GM06990 (cell line): ENCODE measurements at regions not wholly inside any gene's neighbourhood (a gene's known extent, or its start where the extent isn't known, plus 50 kb on each side); places are given as distances from the start of the nearest gene placed in this dataset.

Source experiments
- DNase-seq: peaks from one replicate; pipeline ENCODE4 v3.0.0-alpha.2; 2011; ENCODE audit not compliant: insufficient read length; ENCODE audit errors: extremely low read depth
- H3K27me3 ChIP-seq: replicated peaks from 2 replicates; pipeline ENCODE4 v1.6.0; 2011; ENCODE audit warnings: low read length; ENCODE audit not compliant: control insufficient read depth, insufficient read depth
- H3K36me3 ChIP-seq: 2 replicates; pipeline ENCODE4 v1.5.1; 2011; ENCODE audit warnings: low read length; ENCODE audit not compliant: control insufficient read depth, insufficient read depth
- H3K4me3 ChIP-seq: replicated peaks from 2 replicates; pipeline ENCODE4 v1.5.1; 2011; ENCODE audit warnings: low read depth, mild to moderate bottlenecking, control low read depth, low read length
- TF ChIP-seq, protein P1 (sequence below): IDR thresholded peaks from 2 replicates; pipeline ENCODE4 v1.5.1; 2011; ENCODE audit warnings: low read length, control low read depth, mild to moderate bottlenecking, inconsistent platforms; ENCODE audit not compliant: insufficient read depth, poor library complexity, severe bottlenecking

DNA sequence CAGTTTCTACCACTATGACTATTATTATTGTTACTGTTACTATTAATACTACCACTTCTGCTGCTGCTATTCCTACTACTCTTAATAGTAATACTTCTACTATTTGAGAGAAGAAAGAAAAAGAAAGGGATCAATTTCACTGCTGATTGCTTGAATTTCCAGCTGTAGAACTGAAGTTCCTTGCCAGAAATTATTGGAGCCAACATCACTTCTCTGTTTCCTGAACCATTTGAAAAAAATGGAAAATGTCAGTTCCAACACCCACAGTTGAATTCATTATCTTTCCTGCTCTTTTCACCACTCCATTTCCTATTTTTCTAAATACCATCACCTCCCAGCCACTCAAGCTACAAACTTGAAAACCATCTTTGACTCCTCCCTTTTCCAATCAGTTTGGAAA is 54.1 kb upstream of the PIK3C2G start:
- no peaks in the 10 kb centered on the region for H3K36me3 ChIP-seq
- H3K27me3 ChIP-seq = no peaks in the 10 kb centered on the region
- no peak overlapping the region for H3K4me3 ChIP-seq
- TF ChIP-seq, protein P1, sequence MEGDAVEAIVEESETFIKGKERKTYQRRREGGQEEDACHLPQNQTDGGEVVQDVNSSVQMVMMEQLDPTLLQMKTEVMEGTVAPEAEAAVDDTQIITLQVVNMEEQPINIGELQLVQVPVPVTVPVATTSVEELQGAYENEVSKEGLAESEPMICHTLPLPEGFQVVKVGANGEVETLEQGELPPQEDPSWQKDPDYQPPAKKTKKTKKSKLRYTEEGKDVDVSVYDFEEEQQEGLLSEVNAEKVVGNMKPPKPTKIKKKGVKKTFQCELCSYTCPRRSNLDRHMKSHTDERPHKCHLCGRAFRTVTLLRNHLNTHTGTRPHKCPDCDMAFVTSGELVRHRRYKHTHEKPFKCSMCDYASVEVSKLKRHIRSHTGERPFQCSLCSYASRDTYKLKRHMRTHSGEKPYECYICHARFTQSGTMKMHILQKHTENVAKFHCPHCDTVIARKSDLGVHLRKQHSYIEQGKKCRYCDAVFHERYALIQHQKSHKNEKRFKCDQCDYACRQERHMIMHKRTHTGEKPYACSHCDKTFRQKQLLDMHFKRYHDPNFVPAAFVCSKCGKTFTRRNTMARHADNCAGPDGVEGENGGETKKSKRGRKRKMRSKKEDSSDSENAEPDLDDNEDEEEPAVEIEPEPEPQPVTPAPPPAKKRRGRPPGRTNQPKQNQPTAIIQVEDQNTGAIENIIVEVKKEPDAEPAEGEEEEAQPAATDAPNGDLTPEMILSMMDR = no peak
- no peak for DNase-seq

DNA sequence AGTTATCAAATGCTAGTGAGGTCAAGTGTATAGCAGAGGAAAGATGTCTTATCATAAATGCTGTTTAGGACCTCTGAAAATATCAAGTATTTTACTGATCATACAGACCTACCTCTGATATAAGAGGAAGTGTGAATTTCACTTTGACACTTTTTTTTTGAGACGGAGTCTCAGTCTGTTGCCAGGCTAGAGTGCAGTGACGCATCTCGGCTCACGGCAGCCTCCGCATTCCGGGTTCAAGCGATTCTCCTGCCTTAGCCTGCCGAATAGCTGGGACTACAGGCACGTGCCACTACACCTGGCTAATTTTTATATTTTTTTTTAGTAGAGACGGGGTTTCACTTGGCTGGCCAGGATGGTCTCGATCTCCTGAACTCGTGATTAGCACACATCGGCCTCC is 55.1 kb upstream of the PIK3C2G start:
- no peaks in the 10 kb centered on the region for H3K36me3 ChIP-seq
- TF ChIP-seq, protein P1 = no peak
- no peak overlapping the region for H3K4me3 ChIP-seq
- no peak for DNase-seq
- no peaks in the 10 kb centered on the region for H3K27me3 ChIP-seq

DNA sequence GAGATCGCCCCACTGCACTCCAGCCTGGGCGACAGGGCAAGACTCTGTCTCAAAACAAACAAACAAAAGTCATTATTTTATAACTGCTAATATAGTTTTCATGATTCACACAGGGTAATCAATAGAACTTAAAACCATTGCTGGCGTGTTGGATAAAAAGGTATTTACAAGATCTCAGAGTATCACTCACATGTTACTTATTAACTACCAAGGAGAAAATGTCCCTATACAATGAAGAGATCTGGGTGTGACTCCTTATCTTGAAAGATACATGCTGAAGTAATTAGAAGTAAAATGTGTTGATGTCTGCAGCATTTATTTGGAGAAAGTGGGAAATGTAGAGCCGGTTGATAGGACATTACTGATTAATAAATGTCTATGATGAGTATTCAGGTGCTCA is 57.3 kb upstream of the PIK3C2G start:
- H3K4me3 ChIP-seq = no peak overlapping the region
- no peak for DNase-seq
- H3K27me3 ChIP-seq = no peaks in the 10 kb centered on the region
- TF ChIP-seq, protein P1 = no peak
- no peaks in the 10 kb centered on the region for H3K36me3 ChIP-seq

DNA sequence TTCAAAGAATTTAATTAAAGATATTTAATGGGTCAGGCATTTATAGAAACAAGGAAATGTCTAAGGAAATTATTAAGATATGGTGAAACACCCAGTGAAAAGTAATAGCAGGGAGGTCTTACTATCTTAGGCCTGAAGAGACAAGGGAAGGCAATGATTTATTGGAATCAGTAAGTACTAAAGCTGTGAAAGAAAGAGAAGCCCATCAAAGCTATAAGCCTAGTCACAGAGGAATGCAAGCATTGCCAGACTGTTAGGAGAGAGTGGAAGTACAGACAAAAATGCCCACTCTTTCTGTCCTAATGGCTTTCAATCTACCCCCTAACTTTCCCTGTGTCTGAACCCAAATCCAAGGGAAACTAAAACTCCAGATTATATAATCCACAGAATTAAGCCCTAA is 69.2 kb upstream of the PIK3C2G start:
- H3K4me3 ChIP-seq = no peak overlapping the region
- H3K27me3 ChIP-seq = no peaks in the 10 kb centered on the region
- no peaks in the 10 kb centered on the region for H3K36me3 ChIP-seq
- no peak for DNase-seq
- TF ChIP-seq, protein P1 = no peak

DNA sequence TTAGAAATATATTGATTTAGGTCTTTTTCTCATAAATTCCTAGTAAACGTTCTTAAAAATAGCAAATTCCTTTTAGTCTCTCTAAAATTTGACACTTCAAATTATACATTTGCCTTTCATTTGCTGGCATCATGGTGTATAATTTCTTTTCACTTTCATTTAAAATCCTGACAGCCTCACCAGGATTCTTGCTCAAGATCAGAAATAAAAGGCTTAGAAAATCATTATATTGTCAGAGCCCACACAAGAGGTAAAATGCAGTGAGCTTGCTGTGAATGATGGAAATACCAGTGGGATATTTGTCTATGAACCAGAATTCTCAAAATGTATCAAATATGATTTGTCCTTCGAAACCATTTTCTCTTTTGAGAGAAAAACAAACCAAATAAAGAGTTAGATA is 78.2 kb upstream of the PIK3C2G start:
- Histone ChIP-seq H3K36me3 (no peaks in the 10 kb centered on the region), H3K27me3 (no peaks in the 10 kb centered on the region), H3K4me3 (no peak overlapping the region)
- no peak for DNase-seq
- TF ChIP-seq, protein P1 = no peak

DNA sequence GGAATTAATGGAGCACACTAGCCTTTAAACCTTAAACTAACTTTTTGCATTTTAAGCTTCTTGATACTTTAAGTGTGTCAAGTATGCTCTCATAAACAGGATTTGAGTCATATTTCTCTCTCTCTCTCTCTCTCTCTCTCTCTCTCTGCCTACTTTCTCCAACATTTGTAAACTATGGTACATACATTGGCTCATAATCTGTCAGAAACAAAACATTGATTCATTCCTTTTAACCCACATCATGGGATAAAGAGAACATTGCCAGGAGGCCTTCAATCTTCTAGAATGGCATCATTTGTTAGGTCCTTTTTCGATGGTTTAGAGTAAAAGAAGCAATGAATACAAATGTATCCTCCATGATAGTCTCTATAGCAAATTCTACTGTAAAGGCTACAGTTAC is 81.6 kb upstream of the RERGL start:
- H3K27me3 ChIP-seq = no peaks in the 10 kb centered on the region
- no peaks in the 10 kb centered on the region for H3K36me3 ChIP-seq
- TF ChIP-seq, protein P1 = no peak
- no peak overlapping the region for H3K4me3 ChIP-seq
- no peak for DNase-seq
